Smooth muscle cell (in vitro differentiated cells): ENCODE measurements at regions not wholly inside any gene's neighbourhood (a gene's known extent, or its start where the extent isn't known, plus 50 kb on each side); places are given as distances from the start of the nearest gene placed in this dataset.

ENCODE experiments used
- DNase-seq: peaks from one replicate; lab custom pipeline; 2025; ENCODE audit not compliant: unreplicated experiment; lab: John Stamatoyannopoulos, UW
- H2AFZ ChIP-seq: fragments of 200-600 bp; sonication (generic); 2 replicates; pipeline ENCODE4 v1.6.0; 2016; ENCODE audit warnings: antibody characterized with exemption, low read depth, mild to moderate bottlenecking
- H3F3A ChIP-seq: fragments of 200-600 bp; sonication (generic); 2 replicates; pipeline ENCODE4 v1.6.0; 2017; ENCODE audit warnings: antibody characterized with exemption, low read depth
- H3K27ac ChIP-seq: fragments of 200-600 bp; sonication (generic); 2 replicates; pipeline ENCODE4 v1.5.1; 2016; ENCODE audit warnings: low read depth, mild to moderate bottlenecking
- H3K27me3 ChIP-seq: fragments of 200-600 bp; sonication (generic); 2 replicates; pipeline ENCODE4 v1.6.1; 2016; ENCODE audit warnings: low read depth, mild to moderate bottlenecking
- H3K36me3 ChIP-seq: fragments of 200-600 bp; sonication (generic); 2 replicates; pipeline ENCODE4 v1.5.1; 2016; ENCODE audit warnings: low read depth
- H3K4me1 ChIP-seq: fragments of 200-600 bp; sonication (generic); 2 replicates; pipeline ENCODE4 v1.5.1; 2016; ENCODE audit warnings: low read depth
- H3K4me2 ChIP-seq: fragments of 200-600 bp; sonication (generic); 2 replicates; pipeline ENCODE4 v1.6.0; 2016; ENCODE audit warnings: mild to moderate bottlenecking
- H3K4me3 ChIP-seq: fragments of 200-600 bp; sonication (generic); 2 replicates; pipeline ENCODE4 v1.5.1; 2016; ENCODE audit warnings: mild to moderate bottlenecking
- H3K79me2 ChIP-seq: fragments of 200-600 bp; sonication (generic); 2 replicates; pipeline ENCODE4 v1.6.0; 2016; ENCODE audit warnings: low read depth, mild to moderate bottlenecking
- H3K9ac ChIP-seq: fragments of 200-600 bp; sonication (generic); 2 replicates; pipeline ENCODE4 v1.6.0; 2016; ENCODE audit warnings: low read depth
- H3K9me3 ChIP-seq: fragments of 200-600 bp; sonication (generic); replicated peaks from 2 replicates; pipeline ENCODE4 v1.5.1; 2016; ENCODE audit warnings: low read depth
- H4K20me1 ChIP-seq: fragments of 200-600 bp; sonication (generic); 2 replicates; pipeline ENCODE4 v1.6.0; 2016; ENCODE audit warnings: low read depth
- CTCF ChIP-seq: fragments of 200-600 bp; sonication (generic); IDR thresholded peaks from 2 replicates; pipeline ENCODE4 v1.5.1; 2017; ENCODE audit warnings: borderline replicate concordance, mild to moderate bottlenecking, antibody characterized with exemption; ENCODE audit not compliant: insufficient read depth, poor library complexity, severe bottlenecking
- WGBS: methylation state at CpG from one replicate; pipeline ENCODE4 v1.1.7; 2016; ENCODE audit warnings: low lambda C conversion rate; 5-methylcytosine and 5-hydroxymethylcytosine counted together

GRCh38 chr15:47402829-47403228 lies 314.5 kb upstream of the SEMA6D start:
- 89% methylated on average over 1 of the region's 1 CpG for WGBS
- Histone ChIP-seq H3K79me2 (no peaks in the 10 kb centered on the region), H3K4me1 (no peaks in the 10 kb centered on the region), H3F3A (no peaks in the 10 kb centered on the region), H3K4me3 (no peak overlapping the region), H3K9me3 (no peaks in the 10 kb centered on the region), H3K9ac (no peak overlapping the region), H2AFZ (no peak overlapping the region), H3K27ac (no peak overlapping the region), H3K36me3 (no peaks in the 10 kb centered on the region), H3K4me2 (no peak overlapping the region), H4K20me1 (no peaks in the 10 kb centered on the region), H3K27me3 (no peaks in the 10 kb centered on the region)
- no peak for TF ChIP-seq CTCF
- no peak for DNase-seq

- Histone ChIP-seq H2AFZ (no peak overlapping the region), H3K4me2 (no peak overlapping the region)
Observed at GRCh38 chr15:47404877-47405276, 312.4 kb upstream of the SEMA6D start.

GRCh38 chr15:47405365-47406162 lies 311.7 kb upstream of the SEMA6D start:
- WGBS, result 48% methylated on average over 5 of the region's 5 CpGs
- H3K4me1 ChIP-seq, result no peaks in the 10 kb centered on the region
- no peak overlapping the region for H3K4me3 ChIP-seq
- no peak overlapping the region for H3K27ac ChIP-seq
- H3K9ac ChIP-seq, result no peak overlapping the region
- no peaks in the 10 kb centered on the region for H3K36me3 ChIP-seq
- no peak for TF ChIP-seq CTCF
- H3K79me2 ChIP-seq, result no peaks in the 10 kb centered on the region
- no peak overlapping the region for H2AFZ ChIP-seq
- no peaks in the 10 kb centered on the region for H3F3A ChIP-seq
- no peaks in the 10 kb centered on the region for H3K9me3 ChIP-seq
- no peak overlapping the region for H3K4me2 ChIP-seq
- no peaks in the 10 kb centered on the region for H4K20me1 ChIP-seq
- no peak for DNase-seq
- H3K27me3 ChIP-seq, result no peaks in the 10 kb centered on the region

More at GRCh38 chr15:47404877-47405276, 312.4 kb upstream of the SEMA6D start:
- 78% methylated on average over 3 of the region's 3 CpGs for WGBS
- DNase-seq, result no peak
- Histone ChIP-seq H3K27ac (no peak overlapping the region), H3K4me3 (no peak overlapping the region), H3K79me2 (no peaks in the 10 kb centered on the region), H3K9ac (no peak overlapping the region), H3K4me1 (no peaks in the 10 kb centered on the region), H3K27me3 (no peaks in the 10 kb centered on the region), H3F3A (no peaks in the 10 kb centered on the region), H3K36me3 (no peaks in the 10 kb centered on the region), H3K9me3 (no peaks in the 10 kb centered on the region), H4K20me1 (no peaks in the 10 kb centered on the region)
- TF ChIP-seq CTCF, result no peak

GRCh38 chr15:47407692-47408091 lies 309.6 kb upstream of the SEMA6D start:
- H3K27me3 ChIP-seq, result no peaks in the 10 kb centered on the region
- peaks cover 5% of the 10 kb centered on the region for H3K4me1 ChIP-seq
- no peak overlapping the region for H3K27ac ChIP-seq
- peaks cover 6% of the 10 kb centered on the region for H3F3A ChIP-seq
- H4K20me1 ChIP-seq, result no peaks in the 10 kb centered on the region
- no peak overlapping the region for H3K4me3 ChIP-seq
- TF ChIP-seq CTCF, result no peak
- no peaks in the 10 kb centered on the region for H3K9me3 ChIP-seq
- H3K9ac ChIP-seq, result no peak overlapping the region
- DNase-seq, result no peak
- H3K36me3 ChIP-seq, result no peaks in the 10 kb centered on the region
- H2AFZ ChIP-seq, result no peak overlapping the region
- 77% methylated on average over 5 of the region's 5 CpGs for WGBS
- no peaks in the 10 kb centered on the region for H3K79me2 ChIP-seq
- no peak overlapping the region for H3K4me2 ChIP-seq
